ENCODE measurements at regions not wholly inside any gene's neighbourhood (a gene's known extent, or its start where the extent isn't known, plus 50 kb on each side); places are given as distances from the start of the nearest gene placed in this dataset.

GRCh38 chr6:6907286-6907685 is 200.5 kb upstream of the RREB1 start:
- Histone ChIP-seq H3K36me3 (ENCODE audit: insufficient read depth, low read length, poor library complexity, severe bottlenecking) (no peaks in the 10 kb centered on the region), H3K4me1 (ENCODE audit: insufficient read depth, low read length, poor library complexity, severe bottlenecking) (peaks cover 4% of the 10 kb centered on the region), H3K9me3 (ENCODE audit: low read depth, low read length, poor library complexity, severe bottlenecking) (no peaks in the 10 kb centered on the region), H3K27me3 (replicated peaks; ENCODE audit: insufficient read depth, low read depth, low read length, poor library complexity) (no peaks in the 10 kb centered on the region), H3K27ac (ENCODE audit: low read depth, low read length, poor library complexity, severe bottlenecking) (no peak overlapping the region), H3K4me3 (ENCODE audit: low read depth, low read length, poor library complexity, severe bottlenecking) (no peak overlapping the region)
- DNase-seq (ENCODE audit: low spot score): no peak
- ChIA-PET POLR2A (ENCODE audit: low non-redundant PET) (no interaction called here), CTCF (no interaction called here)
- no TSS peak for BruUV-seq (replicated peaks)
- intact Hi-C loops (cut with micrococcal nuclease; ENCODE audit: unreplicated experiment): no loop called here
- TF ChIP-seq CTCF (conservative IDR thresholded peaks at IDR 0.05; ENCODE audit: low read depth, low read length): no peak
- no peak for TF ChIP-seq EZH2 (IDR thresholded peaks at IDR 0.05; ENCODE audit: borderline replicate concordance, low read depth, low read length, poor library complexity, severe bottlenecking)

- H3K9me3 ChIP-seq (ENCODE audit: low read depth, low read length, poor library complexity, severe bottlenecking): no peaks in the 10 kb centered on the region
- DNase-seq (ENCODE audit: low spot score): no peak
- ChIA-PET POLR2A (ENCODE audit: low non-redundant PET) (no interaction called here), CTCF (no interaction called here)
- H3K27me3 ChIP-seq (replicated peaks; ENCODE audit: insufficient read depth, low read depth, low read length, poor library complexity): no peaks in the 10 kb centered on the region
- BruUV-seq (replicated peaks): no TSS peak
- TF ChIP-seq CTCF (conservative IDR thresholded peaks at IDR 0.05; ENCODE audit: low read depth, low read length): no peak
- TF ChIP-seq EZH2 (IDR thresholded peaks at IDR 0.05; ENCODE audit: borderline replicate concordance, low read depth, low read length, poor library complexity, severe bottlenecking): no peak
- no peak overlapping the region for H3K27ac ChIP-seq (ENCODE audit: low read depth, low read length, poor library complexity, severe bottlenecking)
- H3K4me3 ChIP-seq (ENCODE audit: low read depth, low read length, poor library complexity, severe bottlenecking): no peak overlapping the region
- H3K36me3 ChIP-seq (ENCODE audit: insufficient read depth, low read length, poor library complexity, severe bottlenecking): no peaks in the 10 kb centered on the region
- H3K4me1 ChIP-seq (ENCODE audit: insufficient read depth, low read length, poor library complexity, severe bottlenecking): peaks cover 4% of the 10 kb centered on the region
- intact Hi-C loops (cut with micrococcal nuclease; ENCODE audit: unreplicated experiment): no loop called here
Observed at GRCh38 chr6:6908121-6908520, 199.6 kb upstream of the RREB1 start.

GRCh38 chr6:6909111-6909510 is 198.7 kb upstream of the RREB1 start:
- Histone ChIP-seq H3K27me3 (replicated peaks; ENCODE audit: insufficient read depth, low read depth, low read length, poor library complexity) (no peaks in the 10 kb centered on the region), H3K9me3 (ENCODE audit: low read depth, low read length, poor library complexity, severe bottlenecking) (no peaks in the 10 kb centered on the region), H3K36me3 (ENCODE audit: insufficient read depth, low read length, poor library complexity, severe bottlenecking) (no peaks in the 10 kb centered on the region), H3K4me1 (ENCODE audit: insufficient read depth, low read length, poor library complexity, severe bottlenecking) (peaks cover 4% of the 10 kb centered on the region), H3K27ac (ENCODE audit: low read depth, low read length, poor library complexity, severe bottlenecking) (no peak overlapping the region), H3K4me3 (ENCODE audit: low read depth, low read length, poor library complexity, severe bottlenecking) (no peak overlapping the region)
- ChIA-PET POLR2A (ENCODE audit: low non-redundant PET) (no interaction called here), CTCF (no interaction called here)
- intact Hi-C loops (cut with micrococcal nuclease; ENCODE audit: unreplicated experiment): no loop called here
- DNase-seq (ENCODE audit: low spot score): no peak
- TF ChIP-seq CTCF (conservative IDR thresholded peaks at IDR 0.05; ENCODE audit: low read depth, low read length) (no peak), EZH2 (IDR thresholded peaks at IDR 0.05; ENCODE audit: borderline replicate concordance, low read depth, low read length, poor library complexity, severe bottlenecking) (no peak)
- no TSS peak for BruUV-seq (replicated peaks)
